Nephron (organoid): ENCODE measurements at regions not wholly inside any gene's neighbourhood (a gene's known extent, or its start where the extent isn't known, plus 50 kb on each side); places are given as distances from the start of the nearest gene placed in this dataset.
"Not testable (repeated sequence)": the region's sequence is repeated elsewhere in the genome, so short reads cannot be mapped to it uniquely, and the experiment has no call there.

Experiments used
- H3K27ac Mint-ChIP-seq, 3 experiments: 2 replicates each; pipeline ENCODE4 v1.8.0; 2020; ENCODE audit warnings: mixed read lengths in 3 of 3, mild to moderate bottlenecking in 2 of 3, moderate library complexity in 1 of 3
- H3K27me3 Mint-ChIP-seq: 2 replicates; pipeline ENCODE4 v1.8.0; 2021; ENCODE audit warnings: low read depth, mild to moderate bottlenecking, moderate library complexity, mixed read lengths
- H3K36me3 Mint-ChIP-seq: 2 replicates; pipeline ENCODE4 v1.8.0; 2020; ENCODE audit warnings: low read depth, mixed read lengths
- H3K4me1 Mint-ChIP-seq: 2 replicates; pipeline ENCODE4 v1.8.0; 2020; ENCODE audit warnings: mixed read lengths
- H3K4me3 Mint-ChIP-seq, 3 experiments: 2 replicates each; pipeline ENCODE4 v1.8.0; 2020; ENCODE audit warnings: mild to moderate bottlenecking in 3 of 3, mixed read lengths in 3 of 3, moderate library complexity in 2 of 3
- H3K9me3 Mint-ChIP-seq: 2 replicates; pipeline ENCODE4 v1.8.0; 2020; ENCODE audit warnings: mixed read lengths
- CTCF ChIP-seq, 3 experiments: fragments of 200-600 bp; sonication (generic); IDR thresholded peaks; one replicate each; pipeline ENCODE4 v1.5.0; 2021; ENCODE audit warnings: antibody characterized with exemption in 3 of 3; ENCODE audit not compliant: unreplicated experiment in 3 of 3

- Mint-ChIP-seq H3K4me3 (no peak overlapping the region), H3K4me1 (no peaks in the 10 kb centered on the region), H3K27ac (no peak overlapping the region), H3K36me3 (no peaks in the 10 kb centered on the region), H3K27me3 (no peaks in the 10 kb centered on the region), H3K9me3 (peaks cover 10% of the 10 kb centered on the region)
- TF ChIP-seq CTCF (IDR thresholded peaks at IDR 0.05; ENCODE audit: unreplicated experiment in 3 of 3): no peak
Observed at GRCh38 chr6:12635375-12635774, 81.2 kb upstream of the PHACTR1 start.

GRCh38 chr6:12635813-12636212 is 80.8 kb upstream of the PHACTR1 start:
- Mint-ChIP-seq H3K9me3 (peaks cover 13% of the 10 kb centered on the region), H3K36me3 (no peaks in the 10 kb centered on the region), H3K4me1 (no peaks in the 10 kb centered on the region), H3K27ac (no peak overlapping the region), H3K4me3 (no peak overlapping the region), H3K27me3 (no peaks in the 10 kb centered on the region)
- no peak for TF ChIP-seq CTCF (IDR thresholded peaks at IDR 0.05; ENCODE audit: unreplicated experiment in 3 of 3)

GRCh38 chr6:12636336-12636735 is 80.2 kb upstream of the PHACTR1 start:
- TF ChIP-seq CTCF (IDR thresholded peaks at IDR 0.05; ENCODE audit: unreplicated experiment in 3 of 3): peak in 1 of 3 experiments; percentile 8
- no peak overlapping the region for H3K27ac Mint-ChIP-seq
- H3K36me3 Mint-ChIP-seq: no peaks in the 10 kb centered on the region
- H3K4me3 Mint-ChIP-seq: no peak overlapping the region
- H3K4me1 Mint-ChIP-seq: no peaks in the 10 kb centered on the region
- peaks cover 15% of the 10 kb centered on the region for H3K9me3 Mint-ChIP-seq
- H3K27me3 Mint-ChIP-seq: no peaks in the 10 kb centered on the region

- no peaks in the 10 kb centered on the region for H3K4me1 Mint-ChIP-seq
- no peak overlapping the region for H3K27ac Mint-ChIP-seq
- H3K9me3 Mint-ChIP-seq: peaks cover 25% of the 10 kb centered on the region
- H3K27me3 Mint-ChIP-seq: no peaks in the 10 kb centered on the region
- TF ChIP-seq CTCF (IDR thresholded peaks at IDR 0.05; ENCODE audit: unreplicated experiment in 3 of 3): peak; percentile 66 to 79 (median 76)
- H3K4me3 Mint-ChIP-seq: no peak overlapping the region
- H3K36me3 Mint-ChIP-seq: no peaks in the 10 kb centered on the region
Observed at GRCh38 chr6:12637960-12638641, 78.5 kb upstream of the PHACTR1 start.

- Mint-ChIP-seq H3K4me1 (no peaks in the 10 kb centered on the region), H3K27ac (no peak overlapping the region), H3K9me3 (peaks cover 21% of the 10 kb centered on the region), H3K36me3 (no peaks in the 10 kb centered on the region), H3K27me3 (no peaks in the 10 kb centered on the region), H3K4me3 (no peak overlapping the region)
- no peak for TF ChIP-seq CTCF (IDR thresholded peaks at IDR 0.05; ENCODE audit: unreplicated experiment in 3 of 3)
Observed at GRCh38 chr6:12640438-12640837, 76.1 kb upstream of the PHACTR1 start.

- not testable (repeated sequence) for H3K27me3 Mint-ChIP-seq, H3K36me3 Mint-ChIP-seq, H3K4me3 Mint-ChIP-seq, H3K27ac Mint-ChIP-seq, H3K4me1 Mint-ChIP-seq
- peaks cover 21% of the 10 kb centered on the region for H3K9me3 Mint-ChIP-seq
Observed at GRCh38 chr6:12641785-12642184, 74.8 kb upstream of the PHACTR1 start.
